Upper lobe of left lung (tissue), 6 donors: ENCODE measurements at regions not wholly inside any gene's neighbourhood (a gene's known extent, or its start where the extent isn't known, plus 50 kb on each side); places are given as distances from the start of the nearest gene placed in this dataset.
"Not testable (repeated sequence)": the region's sequence is repeated elsewhere in the genome, so short reads cannot be mapped to it uniquely, and the experiment has no call there.

Experiments
- ATAC-seq, 2 donors: fragments of 200-7000 bp; cut with Tn5 transposase; one replicate each; pipeline ENCODE4 v1.9.1; 2022; ENCODE audit warnings: mild to moderate bottlenecking in 2 of 2, moderate library complexity in 2 of 2; ENCODE audit not compliant: low FRiP score in 2 of 2
- DNase-seq, 2 donors: peaks; one replicate each; pipeline ENCODE4 v3.0.0-alpha.2; 2019 to 2020
- H3K27ac ChIP-seq, 4 donors: fragments of 200-600 bp; sonication (generic); one replicate each; pipeline ENCODE4 v1.5.1; 2016 to 2019
- H3K27me3 ChIP-seq, 4 donors: fragments of 200-600 bp; sonication (generic); one replicate each; pipeline ENCODE4 v1.5.1; 2017 to 2019
- H3K36me3 ChIP-seq, 4 donors: fragments of 200-600 bp; sonication (generic); one replicate each; pipeline ENCODE4 v1.5.1; 2016 to 2019
- H3K4me1 ChIP-seq, 4 donors: fragments of 200-600 bp; sonication (generic); one replicate each; pipeline ENCODE4 v1.5.1; 2018 to 2019
- H3K4me3 ChIP-seq, 4 donors: fragments of 200-600 bp; sonication (generic); one replicate each; pipeline ENCODE4 v1.5.1; 2017 to 2019; ENCODE audit warnings: mild to moderate bottlenecking in 2 of 4, moderate library complexity in 1 of 4
- H3K9me3 ChIP-seq, 4 donors: fragments of 200-600 bp; sonication (generic); one replicate each; pipeline ENCODE4 v1.5.1; 2018 to 2019
- CTCF ChIP-seq, 6 experiments: fragments of 450-650 bp in 4 of 6; fragments of 200-600 bp in 2 of 6; sonication (generic) in 2 of 6; IDR thresholded peaks; one replicate each; pipeline ENCODE4 v1.5.1; 2016 to 2019; ENCODE audit warnings: antibody characterized with exemption in 6 of 6
- EP300 ChIP-seq, 4 donors: sonication (generic); formaldehyde crosslinking; IDR thresholded peaks; one replicate each; pipeline ENCODE4 v1.5.1; 2017; ENCODE audit warnings: antibody characterized with exemption in 4 of 4, control low read depth in 2 of 4
- POLR2A ChIP-seq, 4 donors: fragments of 450-650 bp; IDR thresholded peaks; one replicate each; pipeline ENCODE4 v1.5.1; 2016 to 2017; ENCODE audit warnings: antibody characterized with exemption in 4 of 4, mild to moderate bottlenecking in 2 of 4
- POLR2AphosphoS5 ChIP-seq, 2 donors: sonication (generic); formaldehyde crosslinking; IDR thresholded peaks; one replicate each; pipeline ENCODE4 v1.5.1; 2017; ENCODE audit warnings: antibody characterized with exemption in 2 of 2
- WGBS, 2 donors: methylation state at CpG; one replicate each; pipeline ENCODE4 v1.1.5; 2017 to 2018; 5-methylcytosine and 5-hydroxymethylcytosine counted together
- donor health status: DM: no; HTN: no; CAD: no; lungs with moderate emphysema.
- donor health status: DM: no; HTN: yes; CAD: no; lungs with severe emphysema.

- H3K27ac ChIP-seq: no peak overlapping the region
- H3K36me3 ChIP-seq: no peaks in the 10 kb centered on the region
- no peak for ATAC-seq
- H3K4me3 ChIP-seq: no peak overlapping the region
- TF ChIP-seq POLR2AphosphoS5 (IDR thresholded peaks at IDR 0.05) (no peak), POLR2A (IDR thresholded peaks at IDR 0.05) (no peak), EP300 (IDR thresholded peaks at IDR 0.05) (no peak), CTCF (IDR thresholded peaks at IDR 0.05) (no peak)
- H3K9me3 ChIP-seq: no peaks in the 10 kb centered on the region
- DNase-seq: no peak
- WGBS, 2 donors: 80 to 87% methylated on average over 2 of the region's 2 CpGs
- no peaks in the 10 kb centered on the region for H3K4me1 ChIP-seq
- H3K27me3 ChIP-seq: no peaks in the 10 kb centered on the region
Observed at GRCh38 chr10:3374914-3375313, 202.3 kb upstream of the PITRM1 start.

DNA sequence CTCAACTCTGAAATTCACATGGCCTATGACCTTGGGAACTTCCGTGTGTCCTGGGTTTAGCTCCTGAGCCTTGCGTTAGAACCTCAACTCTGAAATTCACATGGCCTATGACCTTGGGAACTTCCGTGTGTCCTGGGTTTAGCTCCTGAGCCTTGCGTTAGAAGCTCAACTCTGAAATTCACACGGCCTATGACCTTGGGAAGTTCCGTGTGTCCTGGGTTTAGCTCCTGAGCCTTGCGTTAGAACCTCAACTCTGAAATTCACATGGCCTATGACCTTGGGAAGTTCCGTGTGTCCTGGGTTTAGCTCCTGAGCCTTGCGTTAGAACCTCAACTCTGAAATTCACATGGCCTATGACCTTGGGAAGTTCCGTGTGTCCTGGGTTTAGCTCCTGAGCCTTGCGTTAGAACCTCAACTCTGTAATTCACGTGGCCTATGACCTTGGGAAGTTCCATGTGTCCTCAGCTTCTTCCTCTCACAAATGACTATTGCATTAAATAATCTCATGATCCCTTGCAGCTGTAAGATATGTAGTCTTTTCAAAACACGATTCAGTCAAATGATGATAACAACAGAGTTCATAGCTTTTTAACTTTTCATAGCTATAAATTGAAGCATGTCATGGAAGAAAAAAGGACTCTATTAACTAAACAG is 200.9 kb upstream of the PITRM1 start:
- H3K36me3 ChIP-seq, H3K9me3 ChIP-seq, DNase-seq, H3K4me1 ChIP-seq, H3K4me3 ChIP-seq, ATAC-seq, H3K27ac ChIP-seq, H3K27me3 ChIP-seq: not testable (repeated sequence)
- 76 to 78% methylated on average over 6 to 11 of the region's 13 CpGs for WGBS, 2 donors

DNA sequence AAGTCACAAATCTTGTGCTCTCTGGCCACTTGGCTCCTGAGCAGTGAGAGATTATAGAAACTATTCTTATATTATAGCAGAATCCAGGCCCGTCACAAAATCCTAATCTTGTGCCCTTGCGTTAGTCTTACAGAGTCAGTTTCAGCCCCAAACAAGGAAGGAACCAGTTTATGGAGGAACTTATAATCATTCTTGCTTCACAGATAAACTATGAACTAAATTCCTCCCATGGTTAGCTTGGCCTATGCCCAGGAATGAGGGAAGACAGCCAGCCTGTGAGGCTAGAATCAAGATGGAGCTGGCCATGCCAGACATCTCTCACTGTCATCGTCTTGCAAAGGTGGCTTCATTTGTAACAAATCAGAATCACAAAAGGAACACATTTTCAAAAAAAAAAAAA is 199.7 kb upstream of the PITRM1 start:
- WGBS, 2 donors: 78 to 79% methylated on average over 3 of the region's 3 CpGs
- H3K36me3 ChIP-seq: no peaks in the 10 kb centered on the region
- ATAC-seq (peak in 1 of 2 donors; percentile 28), DNase-seq (no peak)
- no peaks in the 10 kb centered on the region for H3K4me1 ChIP-seq
- no peak for TF ChIP-seq EP300 (IDR thresholded peaks at IDR 0.05)
- TF ChIP-seq POLR2AphosphoS5 (IDR thresholded peaks at IDR 0.05): no peak
- no peak for TF ChIP-seq POLR2A (IDR thresholded peaks at IDR 0.05)
- no peak for TF ChIP-seq CTCF (IDR thresholded peaks at IDR 0.05)
- no peaks in the 10 kb centered on the region for H3K27me3 ChIP-seq
- no peak overlapping the region for H3K4me3 ChIP-seq
- H3K9me3 ChIP-seq: no peaks in the 10 kb centered on the region
- H3K27ac ChIP-seq: no peak overlapping the region

GRCh38 chr10:3371624-3372023 is 199.0 kb upstream of the PITRM1 start:
- not testable (repeated sequence) for ATAC-seq, H3K27ac ChIP-seq, H3K4me3 ChIP-seq, H3K36me3 ChIP-seq, H3K4me1 ChIP-seq, H3K9me3 ChIP-seq, H3K27me3 ChIP-seq, DNase-seq

GRCh38 chr10:3366735-3367405 is 194.3 kb upstream of the PITRM1 start:
- no peaks in the 10 kb centered on the region for H3K36me3 ChIP-seq
- no peaks in the 10 kb centered on the region for H3K27me3 ChIP-seq
- H3K4me1 ChIP-seq: peaks cover 0 to 2% (median 0%) of the 10 kb centered on the region in 4 donors
- WGBS, 2 donors: 93% methylated on average over 6 of the region's 6 CpGs
- DNase-seq: no peak
- no peak overlapping the region for H3K27ac ChIP-seq
- H3K9me3 ChIP-seq: peaks cover 0 to 6% (median 2%) of the 10 kb centered on the region in 4 donors
- no peak for ATAC-seq
- no peak overlapping the region for H3K4me3 ChIP-seq
- TF ChIP-seq POLR2AphosphoS5 (IDR thresholded peaks at IDR 0.05) (no peak), EP300 (IDR thresholded peaks at IDR 0.05) (no peak), CTCF (IDR thresholded peaks at IDR 0.05) (no peak), POLR2A (IDR thresholded peaks at IDR 0.05) (no peak)

- Histone ChIP-seq H3K4me1 (peaks cover 0 to 2% (median 0%) of the 10 kb centered on the region in 4 donors), H3K9me3 (peaks cover 0 to 11% (median 7%) of the 10 kb centered on the region in 4 donors), H3K36me3 (no peaks in the 10 kb centered on the region), H3K4me3 (no peak overlapping the region), H3K27ac (no peak overlapping the region), H3K27me3 (no peaks in the 10 kb centered on the region)
- DNase-seq (no peak), ATAC-seq (no peak)
- WGBS, 2 donors: 85 to 86% methylated on average over 1 of the region's 1 CpG
- TF ChIP-seq POLR2A (IDR thresholded peaks at IDR 0.05) (no peak), EP300 (IDR thresholded peaks at IDR 0.05) (no peak), POLR2AphosphoS5 (IDR thresholded peaks at IDR 0.05) (no peak), CTCF (IDR thresholded peaks at IDR 0.05) (no peak)
Observed at GRCh38 chr10:3366043-3366442, 193.5 kb upstream of the PITRM1 start.
